ENCODE measurements at regions not wholly inside any gene's neighbourhood (a gene's known extent, or its start where the extent isn't known, plus 50 kb on each side); places are given as distances from the start of the nearest gene placed in this dataset.

GRCh38 chrX:124887572-124887971 lies 432.1 kb upstream of the TEX13C start:
- no CpG with 5 or more reads among the region's 1 CpG for WGBS (ENCODE audit: insufficient coverage)
- H3K4me3 ChIP-seq (ENCODE audit: control extremely low read depth in 1 of 5, extremely low read depth in 1 of 5, insufficient read depth in 1 of 5, low read depth in 2 of 5, low read length in 4 of 5): no peak overlapping the region
- no peak overlapping the region for H3K4me3 Mint-ChIP-seq
- H3K27me3 ChIP-seq (replicated peaks in 1 of 4; ENCODE audit: control extremely low read depth in 1 of 4, control insufficient read depth in 3 of 4, insufficient read depth in 4 of 4, low read length in 3 of 4): no peaks in the 10 kb centered on the region
- H3K27ac Mint-ChIP-seq: no peak overlapping the region
- no peaks in the 10 kb centered on the region for H3K36me3 ChIP-seq (replicated peaks in 1 of 2; ENCODE audit: control extremely low read depth in 1 of 2, control insufficient read depth in 1 of 2, extremely low read depth in 1 of 2, insufficient read depth in 2 of 2, low read length in 1 of 2)
- ChIA-PET POLR2A (no interaction called here), CTCF (no interaction called here)
- DNase-seq (no peak), ATAC-seq (ENCODE audit: low read depth) (no peak)
- H3K4me1 Mint-ChIP-seq: no peaks in the 10 kb centered on the region
- no peaks in the 10 kb centered on the region for H3K9me3 Mint-ChIP-seq (ENCODE audit: insufficient read depth)
- no peak overlapping the region for H3K4me2 ChIP-seq (replicated peaks; ENCODE audit: low read depth, low read length, poor library complexity, severe bottlenecking)
- no peak overlapping the region for H2AFZ ChIP-seq (ENCODE audit: insufficient read depth, low read depth, low read length, poor library complexity, severe bottlenecking)
- no peak overlapping the region for H3K27ac ChIP-seq (ENCODE audit: low read length in 2 of 2)
- no peaks in the 10 kb centered on the region for H3K27me3 Mint-ChIP-seq
- no peak overlapping the region for H3K9ac ChIP-seq (ENCODE audit: low read length)
- no peak for TF ChIP-seq CTCF (IDR thresholded peaks at IDR 0.05)
- no peak for TF ChIP-seq EZH2 (IDR thresholded peaks at IDR 0.05; ENCODE audit: borderline replicate concordance, insufficient read depth, low read depth, low read length, poor library complexity, severe bottlenecking)
- no peaks in the 10 kb centered on the region for H3K4me1 ChIP-seq (ENCODE audit: control insufficient read depth in 2 of 2, insufficient read depth in 2 of 2, low read length in 2 of 2)
- no peaks in the 10 kb centered on the region for H3K9me3 ChIP-seq (ENCODE audit: control extremely low read depth in 1 of 3, control insufficient read depth in 2 of 3, insufficient read depth in 1 of 3, low read length in 2 of 3)
- intact Hi-C loops (cut with micrococcal nuclease): no loop called here
- H3K79me2 ChIP-seq (ENCODE audit: control insufficient read depth, insufficient read depth, low read length): no peaks in the 10 kb centered on the region
- H4K20me1 ChIP-seq (ENCODE audit: control insufficient read depth, insufficient read depth, low read length, poor library complexity, severe bottlenecking): no peaks in the 10 kb centered on the region

GRCh38 chrX:124895947-124896346 lies 423.7 kb upstream of the TEX13C start:
- no peaks in the 10 kb centered on the region for H3K27me3 Mint-ChIP-seq
- H3K27ac Mint-ChIP-seq: no peak overlapping the region
- Histone ChIP-seq H3K27ac (ENCODE audit: low read length in 2 of 2) (no peak overlapping the region), H3K4me3 (ENCODE audit: control extremely low read depth in 1 of 5, extremely low read depth in 1 of 5, insufficient read depth in 1 of 5, low read depth in 2 of 5, low read length in 4 of 5) (no peak overlapping the region), H3K79me2 (ENCODE audit: control insufficient read depth, insufficient read depth, low read length) (no peaks in the 10 kb centered on the region), H3K36me3 (replicated peaks in 1 of 2; ENCODE audit: control extremely low read depth in 1 of 2, control insufficient read depth in 1 of 2, extremely low read depth in 1 of 2, insufficient read depth in 2 of 2, low read length in 1 of 2) (no peaks in the 10 kb centered on the region), H2AFZ (ENCODE audit: insufficient read depth, low read depth, low read length, poor library complexity, severe bottlenecking) (no peak overlapping the region), H3K9ac (ENCODE audit: low read length) (no peak overlapping the region), H3K4me1 (ENCODE audit: control insufficient read depth in 2 of 2, insufficient read depth in 2 of 2, low read length in 2 of 2) (no peaks in the 10 kb centered on the region), H3K4me2 (replicated peaks; ENCODE audit: low read depth, low read length, poor library complexity, severe bottlenecking) (no peak overlapping the region), H3K27me3 (replicated peaks in 1 of 4; ENCODE audit: control extremely low read depth in 1 of 4, control insufficient read depth in 3 of 4, insufficient read depth in 4 of 4, low read length in 3 of 4) (no peaks in the 10 kb centered on the region), H3K9me3 (ENCODE audit: control extremely low read depth in 1 of 3, control insufficient read depth in 2 of 3, insufficient read depth in 1 of 3, low read length in 2 of 3) (no peaks in the 10 kb centered on the region), H4K20me1 (ENCODE audit: control insufficient read depth, insufficient read depth, low read length, poor library complexity, severe bottlenecking) (no peaks in the 10 kb centered on the region)
- H3K4me1 Mint-ChIP-seq: no peaks in the 10 kb centered on the region
- no peak for TF ChIP-seq EZH2 (IDR thresholded peaks at IDR 0.05; ENCODE audit: borderline replicate concordance, insufficient read depth, low read depth, low read length, poor library complexity, severe bottlenecking)
- CTCF ChIA-PET: no interaction called here
- intact Hi-C loops (cut with micrococcal nuclease): no loop called here
- WGBS (ENCODE audit: insufficient coverage): no CpG with 5 or more reads among the region's 4 CpGs
- POLR2A ChIA-PET: no interaction called here
- H3K9me3 Mint-ChIP-seq (ENCODE audit: insufficient read depth): no peaks in the 10 kb centered on the region
- no peak overlapping the region for H3K4me3 Mint-ChIP-seq
- DNase-seq (no peak), ATAC-seq (ENCODE audit: low read depth) (no peak)
